Epidermal melanocyte (primary cell): ENCODE measurements at regions not wholly inside any gene's neighbourhood (a gene's known extent, or its start where the extent isn't known, plus 50 kb on each side); places are given as distances from the start of the nearest gene placed in this dataset.

ENCODE experiments used
- DNase-seq: peaks from one replicate; pipeline ENCODE4 v3.0.0; 2011; ENCODE audit warnings: low spot score; ENCODE audit not compliant: insufficient read length

- no peak for DNase-seq
These were observed 230.7 kb downstream of the RPS24 start for GRCh38 chr10:78264361-78264760.

DNA sequence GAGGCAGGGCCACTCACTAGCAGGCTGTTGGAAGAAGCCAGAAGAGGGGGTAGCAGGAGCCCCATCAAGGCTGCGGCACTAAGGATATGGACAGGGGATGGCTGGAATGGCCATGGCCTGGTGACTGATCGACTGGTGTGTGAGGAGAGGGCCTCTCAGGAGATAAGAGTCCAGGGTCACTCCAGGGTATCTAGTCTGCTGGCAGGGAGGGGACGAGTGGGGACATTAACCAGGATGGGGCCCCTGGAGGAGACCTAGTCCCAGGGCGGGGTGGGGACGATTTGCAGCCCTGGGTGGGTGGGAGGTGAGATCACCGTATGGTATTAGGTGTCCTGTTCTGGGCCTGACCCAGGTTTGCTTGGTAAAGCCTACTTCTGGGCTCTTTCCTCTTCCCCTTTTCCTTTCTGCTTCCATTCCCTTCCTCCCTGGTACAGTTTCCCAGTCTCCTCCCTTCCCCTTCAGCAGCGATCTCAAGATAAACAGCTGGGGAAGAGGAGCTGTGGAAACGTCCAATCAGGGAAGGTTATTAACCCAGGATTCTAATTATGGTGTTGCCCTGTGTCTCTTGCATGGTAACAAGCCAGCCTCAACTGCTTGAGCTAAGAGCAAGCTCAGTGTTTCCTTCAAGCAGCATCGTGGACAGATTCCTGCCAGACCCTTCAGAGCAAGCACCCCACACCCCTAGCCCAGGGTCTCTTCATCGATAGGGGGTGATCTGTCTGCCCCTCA lies 233.2 kb downstream of the RPS24 start:
- DNase-seq, result peak; percentile 35

- no peak for DNase-seq
These were observed 233.9 kb downstream of the RPS24 start for GRCh38 chr10:78267598-78267997.

DNA sequence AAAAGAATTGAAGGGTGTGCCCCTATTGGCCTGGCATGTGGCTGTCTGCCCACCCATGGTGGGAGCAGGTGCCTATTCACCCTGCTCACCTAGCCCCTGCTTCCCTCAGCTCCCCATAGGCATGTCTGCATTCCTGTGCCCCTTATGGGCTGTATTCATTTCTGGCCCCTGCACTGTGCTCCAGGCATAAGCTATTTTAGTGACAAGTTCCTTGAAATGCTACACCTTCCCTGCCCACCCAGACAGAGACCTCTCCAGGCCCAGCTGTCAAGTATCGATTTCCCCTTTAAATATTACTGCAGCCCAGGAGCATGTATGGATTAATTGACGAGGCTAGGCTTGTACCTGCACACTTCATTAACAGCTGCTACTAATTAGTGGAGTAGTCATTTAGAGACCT lies 235.4 kb downstream of the RPS24 start:
- DNase-seq, result no peak

DNA sequence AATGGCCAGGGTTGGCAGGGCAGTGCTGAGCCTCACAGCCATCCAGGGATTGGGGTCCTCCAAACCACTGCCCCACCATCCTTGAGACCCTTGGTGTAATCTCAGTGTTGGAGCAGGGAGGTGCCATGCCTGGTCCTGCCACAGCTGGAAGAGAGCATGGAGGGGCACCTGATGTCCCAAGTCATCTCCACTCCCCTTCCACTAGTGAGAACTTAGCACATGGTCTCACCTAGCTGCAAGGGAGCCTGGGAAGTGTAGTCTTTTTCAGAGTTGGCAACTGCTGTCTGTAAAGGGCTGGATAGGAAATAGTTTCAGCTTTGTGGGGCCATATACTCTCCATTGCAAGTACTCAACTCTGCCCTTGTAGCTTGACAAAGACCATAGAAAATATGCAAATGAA lies 238.7 kb downstream of the RPS24 start:
- DNase-seq, result no peak

DNA sequence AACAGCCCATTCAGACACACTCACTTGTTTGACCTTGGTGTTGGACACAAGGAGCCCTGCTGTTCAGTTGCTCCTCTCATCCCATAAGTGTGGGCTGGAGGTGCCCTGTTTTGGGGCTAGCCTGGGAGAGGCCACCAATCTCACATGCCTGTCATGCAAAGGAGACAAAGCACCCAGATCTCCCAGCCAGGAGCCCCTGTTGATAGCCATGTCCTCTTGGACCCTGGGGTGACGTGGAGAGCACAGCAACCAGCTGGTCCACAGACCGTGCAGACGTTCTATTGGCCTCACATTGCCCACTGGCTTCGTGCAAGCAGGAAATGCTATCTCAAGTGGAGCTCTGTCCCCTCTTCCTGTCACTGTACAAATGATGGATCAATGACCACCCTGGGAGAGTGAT lies 240.8 kb downstream of the RPS24 start:
- no peak for DNase-seq

GRCh38 chr10:78276139-78276538 lies 242.5 kb downstream of the RPS24 start:
- no peak for DNase-seq

GRCh38 chr10:78277314-78278057 lies 243.8 kb downstream of the RPS24 start:
- no peak for DNase-seq

- DNase-seq, result no peak
These were observed 244.4 kb downstream of the RPS24 start for GRCh38 chr10:78278058-78278404.

DNA sequence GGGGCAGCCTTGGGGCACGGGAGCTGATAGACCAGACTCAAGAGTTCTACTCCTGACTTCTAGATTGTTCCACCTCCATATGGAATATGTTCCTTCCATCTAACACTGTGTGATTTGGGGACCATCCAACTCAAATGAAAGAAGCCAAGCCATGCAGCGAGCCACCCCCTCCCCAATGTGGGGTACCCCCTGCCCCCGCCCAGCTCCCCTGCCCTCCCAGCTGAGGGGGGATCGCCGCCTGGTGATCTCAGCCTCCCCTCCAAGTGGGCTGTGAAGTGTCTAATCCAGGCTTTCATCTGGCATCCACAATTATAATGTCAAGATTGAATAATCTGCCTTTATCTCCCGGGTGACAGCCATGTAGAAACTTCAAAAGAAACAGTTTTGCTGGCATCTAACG lies 246.1 kb downstream of the RPS24 start:
- no peak for DNase-seq

GRCh38 chr10:78280604-78281003 lies 246.9 kb downstream of the RPS24 start:
- DNase-seq, result no peak

GRCh38 chr10:78281627-78282026 lies 248.0 kb downstream of the RPS24 start:
- DNase-seq, result no peak

DNA sequence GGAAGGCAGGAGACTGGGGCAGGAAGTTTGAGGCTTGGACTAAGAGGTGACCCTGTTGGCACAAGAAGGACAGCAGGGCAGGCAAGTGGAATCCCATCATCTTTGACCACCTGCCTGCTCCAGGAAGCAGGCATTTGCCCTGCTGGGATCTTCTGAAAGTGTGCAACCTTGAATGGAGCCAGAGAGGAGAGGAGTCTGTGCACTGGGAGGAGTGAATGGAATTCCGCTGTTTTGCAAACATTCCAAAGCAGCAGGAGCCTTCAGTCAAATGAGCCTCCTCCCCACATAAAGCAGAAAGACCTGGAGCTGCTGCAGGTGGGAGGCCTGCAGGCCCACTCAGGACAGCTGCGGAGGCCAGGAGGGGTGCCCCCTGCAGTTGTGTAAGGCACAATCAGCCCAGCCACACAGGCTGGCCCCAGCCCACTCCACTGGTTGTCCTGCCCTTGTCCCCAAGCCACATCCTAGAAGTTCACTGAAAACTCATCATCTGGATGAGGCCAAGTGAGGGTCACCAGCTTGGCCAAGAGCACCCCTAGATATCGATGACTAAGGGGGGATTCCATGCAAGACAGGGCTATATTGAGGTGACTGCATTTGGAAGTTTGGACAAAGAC lies 249.5 kb downstream of the RPS24 start:
- no peak for DNase-seq

DNA sequence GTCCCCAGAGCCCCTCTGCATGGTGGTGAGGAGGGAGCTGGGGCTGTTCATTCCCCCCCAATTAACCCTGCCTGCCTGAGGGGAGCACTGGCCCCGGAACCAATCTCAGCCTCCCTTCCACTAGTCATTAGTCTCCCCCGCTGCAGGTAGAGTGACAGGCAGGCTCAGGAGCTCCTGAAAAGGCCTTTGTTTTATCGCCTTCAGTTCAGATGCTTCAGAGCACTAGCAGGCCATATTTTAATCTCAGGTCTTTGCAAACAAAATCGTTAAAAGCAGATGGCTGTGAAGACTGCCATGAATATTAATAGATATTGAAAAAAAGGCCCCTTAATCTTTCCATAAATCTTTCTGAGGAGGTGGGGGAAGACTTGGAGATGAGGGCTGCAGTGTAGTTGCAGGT lies 250.7 kb downstream of the RPS24 start:
- DNase-seq, result no peak

- no peak for DNase-seq
These were observed 251.6 kb downstream of the RPS24 start for GRCh38 chr10:78285226-78285625.

GRCh38 chr10:78286186-78286585 lies 252.5 kb downstream of the RPS24 start:
- no peak for DNase-seq

- DNase-seq, result no peak
These were observed 253.0 kb downstream of the RPS24 start for GRCh38 chr10:78286668-78287067.

DNA sequence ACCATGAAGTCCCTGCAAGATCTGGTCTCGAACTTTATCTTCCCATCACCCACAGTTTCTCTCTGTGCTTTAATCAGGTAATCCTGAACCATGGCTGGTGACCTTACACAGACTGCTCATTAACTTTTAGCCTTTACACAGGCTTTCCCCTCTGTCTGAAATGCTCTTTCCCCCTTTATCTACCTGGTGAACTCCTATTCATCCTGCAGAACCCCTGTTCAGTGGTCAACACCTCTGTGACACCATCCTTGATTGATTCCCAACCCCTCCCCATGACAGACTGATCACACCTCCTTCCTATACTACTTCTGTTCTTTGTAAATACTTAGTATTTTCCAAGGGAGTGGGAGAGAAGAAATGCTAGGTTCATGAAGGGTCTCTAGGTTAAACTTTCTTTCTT lies 254.0 kb downstream of the RPS24 start:
- no peak for DNase-seq

DNA sequence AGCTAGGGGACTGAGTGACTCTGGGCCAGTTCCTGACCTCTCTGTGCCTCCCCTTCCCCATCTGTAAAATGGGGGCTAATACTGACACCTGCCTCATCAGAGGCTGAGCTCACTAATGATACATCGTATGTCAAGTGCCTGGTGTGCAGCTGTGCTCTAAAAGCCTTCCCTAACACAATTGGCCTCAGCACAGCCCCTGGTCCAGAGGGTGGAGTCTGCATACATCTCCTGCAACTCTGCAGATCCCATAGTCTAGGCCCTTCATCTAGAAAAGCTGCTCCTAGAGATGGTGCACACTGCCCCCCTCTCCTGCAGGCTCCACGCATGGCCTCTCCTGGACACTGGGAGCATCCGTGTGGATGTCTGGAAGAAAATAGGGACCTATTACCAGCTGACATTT lies 255.0 kb downstream of the RPS24 start:
- DNase-seq, result no peak

DNA sequence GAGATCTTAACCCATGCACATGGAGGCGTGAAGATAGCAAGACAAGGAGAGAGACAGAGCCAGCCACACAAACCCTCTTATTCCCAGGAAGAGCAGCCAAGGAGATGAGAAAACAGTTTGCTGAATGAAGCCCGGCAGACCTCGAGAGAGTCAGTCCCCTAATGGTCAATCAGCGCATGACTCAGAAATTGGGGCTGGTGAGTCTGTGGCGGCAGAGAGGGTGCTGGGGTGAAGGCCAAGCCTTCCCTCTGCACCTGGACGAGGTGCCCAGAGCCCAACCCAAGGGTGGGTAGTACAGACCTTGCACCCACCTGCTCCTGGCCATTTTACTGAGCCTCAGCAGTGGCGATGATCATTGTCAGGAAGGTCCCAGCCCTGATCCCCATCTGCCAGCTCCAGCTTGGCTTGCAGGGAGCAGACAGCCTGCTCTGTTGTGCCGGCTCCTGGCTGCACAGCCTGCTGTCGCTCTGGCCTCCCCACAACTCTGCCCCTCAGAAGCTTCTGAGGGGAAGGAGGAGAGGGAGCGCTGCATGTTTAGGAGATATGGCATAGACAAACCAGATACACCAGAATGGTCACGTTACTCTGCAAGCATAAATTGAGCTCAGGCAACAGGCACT lies 256.6 kb downstream of the RPS24 start:
- DNase-seq, result no peak

DNA sequence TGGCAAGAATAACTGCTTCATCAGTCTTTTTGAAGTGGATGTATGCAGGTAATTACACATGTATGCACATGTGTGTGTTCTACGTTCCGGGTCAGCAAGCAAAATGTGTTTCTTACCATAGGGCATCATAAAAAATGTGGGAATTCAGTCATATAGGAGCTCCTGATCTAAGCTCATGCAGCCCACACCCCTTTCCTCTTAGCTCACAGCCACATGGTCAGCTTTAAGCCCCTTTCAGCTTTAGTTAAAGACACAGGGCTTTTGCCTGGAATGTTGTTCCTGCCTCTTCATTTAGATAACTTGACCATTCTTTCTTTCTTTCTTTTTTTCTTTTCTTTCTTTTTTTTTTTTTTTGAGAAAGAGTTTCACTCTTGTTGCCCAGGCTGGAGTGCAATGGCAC lies 258.1 kb downstream of the RPS24 start:
- DNase-seq, result no peak

DNA sequence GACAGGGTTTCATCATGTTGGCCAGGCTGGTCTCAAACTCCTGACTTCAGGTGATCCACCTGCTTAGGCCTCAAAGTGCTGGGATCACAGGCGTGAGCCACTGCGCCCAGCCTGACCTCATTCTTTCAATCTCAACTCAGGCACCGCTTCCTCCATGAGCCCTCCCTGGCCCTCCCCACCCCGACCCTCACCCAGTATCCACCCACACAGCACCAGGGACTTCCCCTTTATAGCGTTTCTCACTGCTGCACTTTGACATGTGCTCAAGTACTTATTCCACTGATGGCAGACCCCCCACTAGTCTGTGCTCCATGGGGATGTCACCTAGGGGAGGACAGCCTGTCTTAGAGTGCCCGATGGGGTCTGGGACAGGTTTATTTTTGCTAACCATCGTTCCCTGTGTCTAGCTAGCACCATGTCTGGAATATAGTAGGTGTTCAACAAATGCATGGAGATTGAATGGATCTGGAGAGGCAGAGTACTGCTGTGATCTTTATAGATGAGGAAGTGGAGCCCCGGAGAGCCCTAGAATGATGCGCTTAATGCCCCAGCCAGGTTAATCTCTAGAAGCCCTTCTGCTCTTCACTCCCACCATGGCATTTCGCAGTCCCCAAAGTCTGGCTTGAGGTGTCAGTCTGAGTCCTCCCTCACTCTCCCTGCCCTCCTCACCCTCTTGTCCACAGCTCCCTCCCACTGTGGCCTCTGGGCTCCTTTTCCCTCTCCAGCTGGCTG lies 258.8 kb downstream of the RPS24 start:
- no peak for DNase-seq
